ENCODE measurements at regions not wholly inside any gene's neighbourhood (a gene's known extent, or its start where the extent isn't known, plus 50 kb on each side); places are given as distances from the start of the nearest gene placed in this dataset.

DNA sequence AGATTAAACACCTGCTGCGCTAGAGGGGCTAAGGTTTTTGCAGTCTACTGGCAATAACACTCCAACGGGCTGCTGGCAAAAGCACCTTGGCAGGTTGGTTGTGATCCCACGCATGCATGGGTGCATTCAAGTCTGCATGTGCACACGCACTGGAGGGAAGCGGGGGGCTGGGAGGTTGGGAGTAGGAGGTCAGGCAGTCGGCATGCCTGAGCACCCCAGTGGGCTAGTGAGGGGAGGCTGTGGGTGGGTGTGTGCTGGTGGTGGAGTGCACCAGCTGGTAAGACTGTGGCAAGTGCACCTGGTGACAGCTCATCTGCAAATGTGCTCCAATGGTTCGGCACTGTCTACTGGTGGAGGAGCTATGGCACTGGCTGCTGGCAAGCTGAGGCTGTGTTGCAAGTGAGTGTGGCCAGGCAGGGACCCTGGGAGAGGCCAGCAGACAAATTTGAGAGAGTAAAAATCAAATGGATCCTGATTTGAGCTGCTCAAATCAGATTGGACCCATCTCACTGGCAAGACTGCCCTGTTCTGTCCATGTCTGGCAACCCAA, 460.6 kb upstream of the DSEL start:
- intact Hi-C loops (cut with micrococcal nuclease): no loop called here
- no peak for DNase-seq
- no peak overlapping the region for H3K27ac ChIP-seq (replicated peaks)

DNA sequence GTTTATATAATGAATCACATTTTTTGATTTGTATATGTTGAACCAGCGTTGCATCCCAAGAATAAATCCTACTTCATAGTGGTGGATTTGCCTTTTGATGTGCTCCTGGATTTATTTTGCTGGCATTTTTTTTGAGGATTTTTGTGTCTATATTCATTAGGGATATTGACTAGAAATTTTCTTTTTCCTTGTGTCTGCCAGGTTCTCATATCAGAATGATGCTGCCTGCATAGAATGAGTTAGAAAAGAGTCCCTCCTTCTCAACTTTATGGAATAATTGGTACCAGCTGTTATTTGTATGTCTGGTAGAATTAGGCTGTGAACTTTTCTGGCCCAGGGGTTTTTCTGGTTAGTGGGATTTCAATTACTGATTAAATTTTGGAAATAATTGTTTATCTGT, 457.4 kb upstream of the DSEL start:
- Histone ChIP-seq H3K9me3 (replicated peaks) (no peaks in the 10 kb centered on the region), H3K27ac (replicated peaks) (no peak overlapping the region), H3K27me3 (ENCODE audit: low read depth) (no peaks in the 10 kb centered on the region), H3K4me1 (no peaks in the 10 kb centered on the region), H3K36me3 (no peaks in the 10 kb centered on the region), H3K4me3 (no peak overlapping the region)
- TF ChIP-seq, protein P1, sequence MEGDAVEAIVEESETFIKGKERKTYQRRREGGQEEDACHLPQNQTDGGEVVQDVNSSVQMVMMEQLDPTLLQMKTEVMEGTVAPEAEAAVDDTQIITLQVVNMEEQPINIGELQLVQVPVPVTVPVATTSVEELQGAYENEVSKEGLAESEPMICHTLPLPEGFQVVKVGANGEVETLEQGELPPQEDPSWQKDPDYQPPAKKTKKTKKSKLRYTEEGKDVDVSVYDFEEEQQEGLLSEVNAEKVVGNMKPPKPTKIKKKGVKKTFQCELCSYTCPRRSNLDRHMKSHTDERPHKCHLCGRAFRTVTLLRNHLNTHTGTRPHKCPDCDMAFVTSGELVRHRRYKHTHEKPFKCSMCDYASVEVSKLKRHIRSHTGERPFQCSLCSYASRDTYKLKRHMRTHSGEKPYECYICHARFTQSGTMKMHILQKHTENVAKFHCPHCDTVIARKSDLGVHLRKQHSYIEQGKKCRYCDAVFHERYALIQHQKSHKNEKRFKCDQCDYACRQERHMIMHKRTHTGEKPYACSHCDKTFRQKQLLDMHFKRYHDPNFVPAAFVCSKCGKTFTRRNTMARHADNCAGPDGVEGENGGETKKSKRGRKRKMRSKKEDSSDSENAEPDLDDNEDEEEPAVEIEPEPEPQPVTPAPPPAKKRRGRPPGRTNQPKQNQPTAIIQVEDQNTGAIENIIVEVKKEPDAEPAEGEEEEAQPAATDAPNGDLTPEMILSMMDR (IDR thresholded peaks at IDR 0.05; ENCODE audit: borderline replicate concordance): no peak
- intact Hi-C loops (cut with micrococcal nuclease): no loop called here
- no peak for DNase-seq

More for the DNA sequence above, 460.6 kb upstream of the DSEL start:
- Histone ChIP-seq H3K36me3 (no peaks in the 10 kb centered on the region), H3K9me3 (replicated peaks) (no peaks in the 10 kb centered on the region), H3K4me1 (no peaks in the 10 kb centered on the region), H3K27me3 (ENCODE audit: low read depth) (no peaks in the 10 kb centered on the region), H3K4me3 (no peak overlapping the region)
- TF ChIP-seq, protein P1 (IDR thresholded peaks at IDR 0.05; ENCODE audit: borderline replicate concordance): no peak

GRCh38 chr18:67969458-67969857, 452.9 kb upstream of the DSEL start:
- H3K4me3 ChIP-seq: no peak overlapping the region
- H3K4me1 ChIP-seq: no peaks in the 10 kb centered on the region
- intact Hi-C loops (cut with micrococcal nuclease): no loop called here
- no peaks in the 10 kb centered on the region for H3K27me3 ChIP-seq (ENCODE audit: low read depth)
- H3K9me3 ChIP-seq (replicated peaks): no peaks in the 10 kb centered on the region
- no peak overlapping the region for H3K27ac ChIP-seq (replicated peaks)
- H3K36me3 ChIP-seq: no peaks in the 10 kb centered on the region
- TF ChIP-seq, protein P1 (IDR thresholded peaks at IDR 0.05; ENCODE audit: borderline replicate concordance): no peak
- no peak for DNase-seq

DNA sequence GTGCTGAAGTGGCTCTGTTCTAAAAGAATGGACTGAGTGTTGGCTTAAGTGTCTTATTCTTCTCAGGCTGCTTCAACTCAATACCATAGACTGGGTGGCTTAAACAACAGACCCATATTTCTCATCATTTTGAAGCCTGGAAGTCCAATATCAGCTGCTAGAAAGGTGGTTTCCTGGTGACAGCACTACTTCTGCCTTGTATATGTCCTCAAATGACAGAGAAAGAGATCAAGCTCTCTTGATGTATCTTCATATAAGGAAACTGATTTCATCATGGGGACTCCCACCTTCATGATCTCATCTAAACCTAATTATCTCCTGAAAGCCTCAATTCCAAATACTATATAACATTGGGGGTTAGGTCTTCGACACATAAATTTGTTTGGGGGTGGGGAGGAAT, 449.7 kb upstream of the DSEL start:
- Histone ChIP-seq H3K36me3 (no peaks in the 10 kb centered on the region), H3K27me3 (ENCODE audit: low read depth) (no peaks in the 10 kb centered on the region), H3K4me1 (no peaks in the 10 kb centered on the region), H3K4me3 (no peak overlapping the region), H3K27ac (replicated peaks) (no peak overlapping the region), H3K9me3 (replicated peaks) (no peaks in the 10 kb centered on the region)
- no peak for DNase-seq
- intact Hi-C loops (cut with micrococcal nuclease): no loop called here
- TF ChIP-seq, protein P1 (IDR thresholded peaks at IDR 0.05; ENCODE audit: borderline replicate concordance): no peak

DNA sequence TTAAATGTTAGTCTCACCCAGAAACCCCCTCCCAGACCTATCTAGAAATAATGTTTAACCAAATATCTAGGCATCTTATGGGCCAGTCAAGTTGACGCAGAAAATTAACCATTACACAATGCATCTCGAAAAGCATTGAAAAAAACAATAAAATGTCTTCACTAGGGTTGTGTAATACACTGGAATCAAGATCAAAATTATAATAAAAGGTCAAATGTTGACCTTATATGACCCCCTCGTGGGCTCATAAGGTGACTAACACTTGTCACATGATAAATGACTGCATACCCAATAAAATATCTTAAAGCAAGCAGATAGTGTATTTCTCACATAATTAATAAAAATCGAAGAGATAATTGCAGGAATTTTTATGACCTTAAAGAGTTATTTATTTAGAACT, 447.9 kb upstream of the DSEL start:
- Histone ChIP-seq H3K36me3 (no peaks in the 10 kb centered on the region), H3K4me1 (no peaks in the 10 kb centered on the region), H3K4me3 (no peak overlapping the region), H3K27me3 (ENCODE audit: low read depth) (no peaks in the 10 kb centered on the region), H3K27ac (replicated peaks) (no peak overlapping the region), H3K9me3 (replicated peaks) (no peaks in the 10 kb centered on the region)
- intact Hi-C loops (cut with micrococcal nuclease): no loop called here
- TF ChIP-seq, protein P1 (IDR thresholded peaks at IDR 0.05; ENCODE audit: borderline replicate concordance): no peak
- no peak for DNase-seq
